Activated CD4-positive, CD25-positive, alpha-beta regulatory T cell treated with anti-CD3 and anti-CD28 coated beads, Interleukin-2, amount 50 U/mL, for 24 hours (primary cell): ENCODE measurements at regions not wholly inside any gene's neighbourhood (a gene's known extent, or its start where the extent isn't known, plus 50 kb on each side); places are given as distances from the start of the nearest gene placed in this dataset.

Experiments used
- ATAC-seq, 2 donors: fragments of 150-1000 bp; cut with Tn5 transposase; one replicate each; pipeline ENCODE4 v1.10.0; 2021; ENCODE audit warnings: mild to moderate bottlenecking in 1 of 2, moderate library complexity in 1 of 2

- ATAC-seq = no peak
Observed at GRCh38 chr1:112267206-112267605, 128.8 kb upstream of the CTTNBP2NL start.

DNA sequence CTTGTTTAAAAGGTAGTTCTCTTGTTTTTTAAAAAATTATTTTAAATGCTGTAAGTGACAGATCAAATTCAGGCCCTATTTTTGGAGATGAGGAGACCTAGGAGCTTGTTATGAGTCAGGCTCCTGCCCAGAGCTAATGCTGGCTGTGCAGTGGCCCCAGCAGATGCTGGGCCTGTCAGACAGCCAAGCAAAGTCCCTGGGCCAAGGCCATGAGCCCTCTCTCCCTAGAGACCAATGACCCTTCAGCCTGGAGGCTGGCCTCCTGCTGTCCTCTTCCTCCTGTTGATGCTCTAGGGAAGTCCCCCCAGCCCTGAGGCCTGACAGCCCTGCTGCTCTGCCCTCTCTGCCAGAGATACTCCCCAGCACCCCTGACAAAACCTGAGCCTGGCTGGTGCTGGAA, 128.1 kb upstream of the CTTNBP2NL start:
- ATAC-seq = no peak

GRCh38 chr1:112268408-112268807, 127.6 kb upstream of the CTTNBP2NL start:
- ATAC-seq = no peak

DNA sequence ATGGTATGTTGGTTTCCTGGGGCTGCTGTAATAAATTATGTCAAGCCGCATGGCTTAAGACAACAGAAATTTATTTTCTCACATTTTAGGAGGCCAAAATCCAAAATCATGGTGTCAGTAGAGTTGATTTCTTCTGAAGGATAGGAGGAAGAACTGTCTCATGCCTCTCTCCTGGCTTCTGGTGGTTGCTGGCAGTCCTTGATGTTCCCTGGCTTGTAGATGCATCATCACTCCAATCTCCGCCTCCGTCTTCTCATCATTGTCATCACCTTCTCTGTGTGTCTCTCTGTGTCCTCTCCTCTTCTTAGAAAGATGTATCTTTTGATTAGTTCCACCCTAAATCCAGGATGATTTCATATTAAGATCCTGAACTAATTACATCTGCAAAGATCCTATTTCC, 124.7 kb upstream of the CTTNBP2NL start:
- ATAC-seq = no peak

DNA sequence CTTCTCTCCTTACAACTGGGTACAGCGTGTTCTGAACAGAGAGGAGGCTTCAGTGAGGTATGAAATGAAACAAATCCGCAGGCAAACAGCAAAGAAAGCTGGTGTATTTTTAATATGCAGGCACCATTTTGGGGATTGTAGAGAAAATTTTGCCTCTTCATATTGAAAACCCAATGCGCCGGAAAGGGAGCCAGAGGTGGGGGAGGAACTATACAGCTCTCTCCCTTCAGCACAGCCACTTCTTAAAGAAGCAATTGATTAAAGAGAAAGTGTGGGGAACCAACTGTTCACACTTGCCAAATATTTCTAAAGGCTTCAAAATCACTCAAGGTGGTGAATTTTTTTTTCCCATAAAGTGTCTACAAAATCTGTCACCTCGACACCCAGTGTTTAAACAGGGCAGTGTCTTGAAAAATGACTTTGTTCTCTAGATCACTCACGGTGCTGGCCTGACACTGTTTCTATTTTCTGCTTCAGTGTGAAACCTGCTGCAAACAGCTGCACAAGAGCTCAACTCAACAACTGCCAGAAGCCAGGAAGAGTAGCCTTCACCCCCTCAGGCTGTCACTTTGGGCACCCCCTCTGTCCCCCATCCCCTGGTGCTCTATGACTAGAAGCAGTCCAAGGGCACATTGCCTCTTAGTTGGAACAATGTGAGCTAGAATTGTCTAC, 123.8 kb upstream of the CTTNBP2NL start:
- ATAC-seq = no peak

GRCh38 chr1:112284796-112285195, 111.2 kb upstream of the CTTNBP2NL start:
- no peak for ATAC-seq

- no peak for ATAC-seq
Observed at GRCh38 chr1:112285316-112285715, 110.7 kb upstream of the CTTNBP2NL start.

DNA sequence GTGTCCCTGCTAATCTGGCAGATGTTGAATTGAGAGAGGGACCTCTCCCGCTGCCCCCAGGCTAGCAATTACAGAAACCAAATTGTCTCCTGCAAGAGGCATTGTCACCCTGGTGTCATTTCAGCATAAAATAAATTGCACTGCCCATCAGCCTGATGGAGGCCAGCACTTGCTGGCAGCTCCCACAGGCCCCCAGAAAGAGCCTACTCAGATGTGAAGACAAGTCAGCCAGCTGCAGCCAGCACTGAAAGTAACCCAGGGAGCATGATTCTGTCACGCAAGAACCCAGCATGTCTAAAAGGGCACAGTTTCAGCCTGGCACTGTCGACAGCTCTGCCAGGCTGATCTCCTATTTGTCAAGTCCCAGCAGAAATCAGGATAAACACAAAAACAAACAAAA, 110.3 kb upstream of the CTTNBP2NL start:
- no peak for ATAC-seq

- no peak for ATAC-seq
Observed at GRCh38 chr1:112296908-112297307, 99.1 kb upstream of the CTTNBP2NL start.

DNA sequence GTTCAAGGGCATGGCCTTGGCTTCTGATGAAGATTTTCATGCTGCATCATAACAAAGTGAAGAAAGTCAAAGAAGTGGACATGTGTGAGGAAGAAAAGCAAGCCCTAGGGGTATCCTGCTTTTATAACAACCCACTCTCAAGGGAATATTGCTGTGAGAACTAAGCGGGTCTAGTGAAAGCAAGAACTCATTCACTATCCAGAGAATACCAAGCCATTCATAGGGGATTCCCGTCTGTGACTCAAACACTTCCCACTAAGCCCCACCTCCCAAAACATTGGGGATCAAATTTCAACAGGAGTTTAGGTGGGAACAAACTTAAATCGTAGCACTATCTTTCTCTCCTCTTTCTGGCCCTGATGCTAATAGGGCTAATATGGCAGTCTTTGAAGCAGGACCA, 98.5 kb upstream of the CTTNBP2NL start:
- ATAC-seq = no peak

GRCh38 chr1:112298558-112298957, 97.5 kb upstream of the CTTNBP2NL start:
- no peak for ATAC-seq

- no peak for ATAC-seq
Observed at GRCh38 chr1:112304126-112304525, 91.9 kb upstream of the CTTNBP2NL start.

GRCh38 chr1:112304612-112305011, 91.4 kb upstream of the CTTNBP2NL start:
- no peak for ATAC-seq

DNA sequence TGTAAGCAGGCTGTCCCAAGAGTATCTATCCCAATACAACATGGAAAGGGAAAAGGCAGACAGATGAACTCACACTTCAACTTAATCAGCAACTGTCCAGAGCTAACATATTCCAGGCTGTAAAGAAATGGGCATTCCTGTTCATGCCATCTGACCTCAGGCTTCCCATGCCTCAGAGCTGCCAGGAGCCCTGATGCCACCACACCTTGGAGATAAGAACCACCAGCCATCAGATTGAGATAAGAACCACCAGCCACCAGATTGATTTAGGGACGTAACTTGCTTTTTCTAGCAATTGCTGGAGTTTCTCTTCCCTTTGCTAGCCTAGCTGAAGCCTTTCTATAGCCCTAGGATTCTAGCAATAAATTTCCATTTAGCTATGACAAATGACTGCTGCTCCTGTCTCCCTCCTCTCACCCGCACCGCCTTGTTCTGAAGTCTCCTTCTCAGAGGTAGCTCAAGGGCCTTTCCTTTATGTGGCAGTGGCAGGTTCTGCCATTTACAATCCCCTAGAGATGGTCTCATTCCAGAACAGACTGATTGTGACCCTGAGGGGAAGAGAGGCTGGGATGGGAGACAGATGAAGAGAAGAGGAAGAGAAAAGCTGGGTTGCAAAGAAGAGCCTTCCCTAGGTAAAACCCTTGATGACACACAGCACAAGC, 88.0 kb upstream of the CTTNBP2NL start:
- no peak for ATAC-seq

DNA sequence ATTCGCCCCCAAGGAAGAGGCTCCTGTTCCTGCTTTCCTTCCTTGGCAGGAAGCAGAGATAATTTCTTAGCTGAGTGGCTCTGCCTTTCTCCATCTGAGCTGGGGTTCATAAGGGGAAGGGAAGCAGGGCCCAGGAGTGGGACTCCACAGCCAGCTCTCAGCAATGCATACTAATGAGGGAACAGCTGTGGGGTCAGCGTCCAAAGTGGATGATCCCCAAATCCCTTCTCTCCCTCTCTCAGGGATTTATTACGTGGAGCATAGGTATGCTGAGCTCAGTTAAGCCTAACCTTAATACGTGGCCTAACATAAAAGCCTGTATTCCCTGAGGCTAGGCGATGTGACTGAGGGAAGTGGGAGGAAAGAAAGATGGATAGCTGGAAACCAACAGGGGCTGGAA, 87.3 kb upstream of the CTTNBP2NL start:
- ATAC-seq = no peak

DNA sequence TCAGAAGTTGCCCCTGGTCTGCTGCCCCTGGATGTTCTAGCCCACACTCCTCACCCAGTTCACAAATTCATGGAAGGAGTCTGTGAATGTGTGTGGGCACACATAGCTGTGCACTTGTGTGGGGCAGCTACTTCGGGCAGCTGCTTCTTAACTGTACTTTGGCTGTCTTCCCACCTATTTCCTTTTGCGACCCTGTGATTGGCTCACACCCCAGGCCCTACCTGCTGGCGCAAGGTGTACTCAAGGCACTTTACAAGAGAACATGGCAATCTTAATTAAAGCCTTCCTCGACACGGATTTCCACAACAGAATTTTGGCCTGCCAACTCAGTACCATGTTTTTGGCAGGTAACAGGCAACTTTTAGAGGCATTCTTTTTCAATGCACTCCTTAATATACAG, 86.5 kb upstream of the CTTNBP2NL start:
- no peak for ATAC-seq

DNA sequence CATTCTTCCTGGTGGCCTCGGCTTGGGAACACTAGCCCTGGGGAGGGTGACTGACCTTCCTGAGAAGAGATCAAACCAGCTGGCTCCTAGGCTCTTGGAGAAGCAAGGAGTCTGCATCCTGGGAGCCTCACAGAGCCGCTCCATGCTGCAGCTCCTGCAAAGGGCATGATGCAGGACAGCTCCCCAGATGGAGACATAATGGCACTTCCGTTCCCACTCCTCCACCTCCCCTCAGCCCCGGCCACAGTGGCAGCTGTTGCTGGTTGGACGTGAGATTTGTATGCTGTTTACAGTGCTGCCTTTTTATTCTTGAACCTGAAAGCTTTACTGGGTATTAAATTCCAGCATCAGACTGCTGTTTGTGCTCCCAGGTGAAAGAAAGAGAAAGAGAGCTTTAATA, 83.7 kb upstream of the CTTNBP2NL start:
- no peak for ATAC-seq

GRCh38 chr1:112312879-112313278, 83.1 kb upstream of the CTTNBP2NL start:
- no peak for ATAC-seq

GRCh38 chr1:112316254-112316913, 79.6 kb upstream of the CTTNBP2NL start:
- no peak for ATAC-seq

GRCh38 chr1:112317140-112317539, 78.9 kb upstream of the CTTNBP2NL start:
- ATAC-seq = no peak

DNA sequence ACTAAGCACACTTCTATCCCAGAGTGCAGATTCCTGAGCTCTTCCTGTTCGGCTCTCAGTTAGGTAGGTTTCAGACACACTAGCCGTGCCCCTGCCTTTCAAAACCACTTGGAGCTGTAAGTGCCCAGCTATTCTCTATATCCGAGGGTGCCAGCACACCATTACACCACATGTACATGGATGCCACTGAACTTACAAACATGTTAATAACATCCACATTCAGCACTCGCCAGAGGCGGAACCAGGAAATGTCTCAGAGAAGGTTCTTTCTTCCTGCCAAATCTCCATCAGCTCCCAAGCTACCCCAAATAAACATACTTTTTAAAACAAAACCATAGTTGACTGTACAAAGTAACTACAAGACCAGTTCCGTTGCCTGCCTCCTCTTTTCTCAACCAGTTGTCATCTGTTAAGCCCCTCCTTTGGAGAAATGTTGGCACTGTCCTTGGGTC, 78.4 kb upstream of the CTTNBP2NL start:
- no peak for ATAC-seq

DNA sequence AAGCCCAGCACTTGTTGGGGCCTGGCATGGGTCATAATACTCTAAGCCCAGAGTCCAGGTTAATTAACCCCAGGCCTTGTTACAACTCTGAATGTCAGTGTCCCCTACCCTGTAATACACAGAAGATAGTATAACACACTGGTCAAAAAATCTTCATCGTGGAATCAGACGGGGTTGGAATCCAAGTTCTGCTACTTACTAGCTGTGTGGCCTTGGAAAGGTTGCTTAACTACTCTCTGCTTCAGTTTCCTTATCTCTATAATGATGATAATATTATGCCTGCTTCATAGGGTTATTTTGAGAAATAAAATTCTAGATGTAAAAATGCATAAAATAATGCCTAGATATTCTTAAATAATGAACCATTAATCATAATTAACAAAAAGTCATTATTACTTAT, 77.8 kb upstream of the CTTNBP2NL start:
- ATAC-seq = no peak

- ATAC-seq = no peak
Observed at GRCh38 chr1:112318698-112319370, 77.2 kb upstream of the CTTNBP2NL start.
